Sigmoid colon (tissue), 3 donors: ENCODE measurements at regions not wholly inside any gene's neighbourhood (a gene's known extent, or its start where the extent isn't known, plus 50 kb on each side); places are given as distances from the start of the nearest gene placed in this dataset.

Experiments
- CTCF ChIP-seq, 4 experiments: fragments of 450-650 bp in 3 of 4; fragments of 200-600 bp in 1 of 4; IDR thresholded peaks; one replicate each; pipeline ENCODE4 v1.5.1; 2016 to 2019; ENCODE audit warnings: antibody characterized with exemption in 4 of 4, mild to moderate bottlenecking in 3 of 4, moderate library complexity in 2 of 4
- POLR2A ChIP-seq, 2 donors: fragments of 450-650 bp; IDR thresholded peaks; one replicate each; pipeline ENCODE4 v1.6.1; 2016; ENCODE audit warnings: antibody characterized with exemption in 2 of 2, mild to moderate bottlenecking in 2 of 2, moderate library complexity in 2 of 2

GRCh38 chr3:168722091-168722490 is 626.4 kb upstream of the GOLIM4 start:
- TF ChIP-seq CTCF (IDR thresholded peaks at IDR 0.05), result no peak
- no peak for TF ChIP-seq POLR2A (IDR thresholded peaks at IDR 0.05)
